NB4 (cell line): ENCODE measurements at regions not wholly inside any gene's neighbourhood (a gene's known extent, or its start where the extent isn't known, plus 50 kb on each side); places are given as distances from the start of the nearest gene placed in this dataset.

ENCODE experiments used
- MYC ChIP-seq: IDR thresholded peaks from 2 replicates; pipeline ENCODE4 v1.6.1; 2011; ENCODE audit warnings: low read depth, low read length
- POLR2A ChIP-seq: IDR thresholded peaks from 2 replicates; pipeline ENCODE4 v1.6.1; 2011; ENCODE audit warnings: mild to moderate bottlenecking; ENCODE audit not compliant: insufficient read length; ENCODE audit errors: extremely low read depth
- TF ChIP-seq, protein P1 (sequence below): IDR thresholded peaks from one replicate; pipeline ENCODE4 v1.5.1; 2012; ENCODE audit warnings: low read depth, low read length
- TF ChIP-seq, protein P2 (sequence below): IDR thresholded peaks from 2 replicates; pipeline ENCODE4 v1.6.1; 2011; ENCODE audit warnings: low read depth, low read length

DNA sequence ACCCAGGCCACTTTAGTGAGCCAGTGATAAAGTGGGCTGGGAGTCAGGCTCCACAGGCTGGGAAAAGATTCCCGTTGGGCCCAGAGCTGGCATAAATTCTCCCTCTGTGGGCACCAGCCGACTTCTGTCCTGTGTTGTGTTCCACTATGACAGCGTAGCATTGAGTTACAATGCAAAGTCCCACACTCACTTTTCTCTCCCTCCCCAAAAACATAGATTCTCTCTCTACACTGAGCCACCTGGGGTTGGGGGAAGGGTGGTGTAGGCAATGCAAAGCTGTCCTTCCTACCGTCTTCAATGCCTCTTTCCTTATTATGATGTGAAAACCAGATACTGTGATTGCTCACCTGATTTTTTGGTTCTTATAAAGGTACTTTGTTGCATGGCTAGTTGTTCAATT is 566.2 kb downstream of the RAPGEF2 start:
- TF ChIP-seq, protein P1, sequence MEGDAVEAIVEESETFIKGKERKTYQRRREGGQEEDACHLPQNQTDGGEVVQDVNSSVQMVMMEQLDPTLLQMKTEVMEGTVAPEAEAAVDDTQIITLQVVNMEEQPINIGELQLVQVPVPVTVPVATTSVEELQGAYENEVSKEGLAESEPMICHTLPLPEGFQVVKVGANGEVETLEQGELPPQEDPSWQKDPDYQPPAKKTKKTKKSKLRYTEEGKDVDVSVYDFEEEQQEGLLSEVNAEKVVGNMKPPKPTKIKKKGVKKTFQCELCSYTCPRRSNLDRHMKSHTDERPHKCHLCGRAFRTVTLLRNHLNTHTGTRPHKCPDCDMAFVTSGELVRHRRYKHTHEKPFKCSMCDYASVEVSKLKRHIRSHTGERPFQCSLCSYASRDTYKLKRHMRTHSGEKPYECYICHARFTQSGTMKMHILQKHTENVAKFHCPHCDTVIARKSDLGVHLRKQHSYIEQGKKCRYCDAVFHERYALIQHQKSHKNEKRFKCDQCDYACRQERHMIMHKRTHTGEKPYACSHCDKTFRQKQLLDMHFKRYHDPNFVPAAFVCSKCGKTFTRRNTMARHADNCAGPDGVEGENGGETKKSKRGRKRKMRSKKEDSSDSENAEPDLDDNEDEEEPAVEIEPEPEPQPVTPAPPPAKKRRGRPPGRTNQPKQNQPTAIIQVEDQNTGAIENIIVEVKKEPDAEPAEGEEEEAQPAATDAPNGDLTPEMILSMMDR: no peak
- TF ChIP-seq POLR2A (no peak), MYC (no peak)
- TF ChIP-seq, protein P2, sequence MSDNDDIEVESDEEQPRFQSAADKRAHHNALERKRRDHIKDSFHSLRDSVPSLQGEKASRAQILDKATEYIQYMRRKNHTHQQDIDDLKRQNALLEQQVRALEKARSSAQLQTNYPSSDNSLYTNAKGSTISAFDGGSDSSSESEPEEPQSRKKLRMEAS: no peak
